GM12874 (cell line): ENCODE measurements at regions not wholly inside any gene's neighbourhood (a gene's known extent, or its start where the extent isn't known, plus 50 kb on each side); places are given as distances from the start of the nearest gene placed in this dataset.

Experiments used
- CTCF ChIP-seq: IDR thresholded peaks from 2 replicates; pipeline ENCODE4 v1.5.1; 2011; ENCODE audit warnings: low read depth, mild to moderate bottlenecking, control low read depth, low read length, moderate library complexity; ENCODE audit not compliant: insufficient read depth

GRCh38 chr2:215848698-215849097, 164.7 kb downstream of the MREG start:
- no peak for TF ChIP-seq CTCF

GRCh38 chr2:215848146-215848545, 165.2 kb downstream of the MREG start:
- TF ChIP-seq CTCF, result no peak

- TF ChIP-seq CTCF, result no peak
These were observed 165.6 kb downstream of the MREG start for GRCh38 chr2:215847718-215848117.

GRCh38 chr2:215847056-215847455, 166.3 kb downstream of the MREG start:
- no peak for TF ChIP-seq CTCF

- TF ChIP-seq CTCF, result no peak
These were observed 167.3 kb downstream of the MREG start for GRCh38 chr2:215845839-215846586.

- no peak for TF ChIP-seq CTCF
These were observed 169.8 kb downstream of the MREG start for GRCh38 chr2:215843579-215843978.

- no peak for TF ChIP-seq CTCF
These were observed 172.1 kb downstream of the MREG start for GRCh38 chr2:215841175-215841816.
